SK-N-DZ (cell line): ENCODE measurements at regions not wholly inside any gene's neighbourhood (a gene's known extent, or its start where the extent isn't known, plus 50 kb on each side); places are given as distances from the start of the nearest gene placed in this dataset.

ENCODE experiments used
- DNase-seq: peaks from one replicate; pipeline ENCODE4 v3.0.0-alpha.2; 2015; ENCODE audit warnings: low spot score

GRCh38 chr21:26412885-26413284 is 160.2 kb downstream of the CYYR1 start:
- DNase-seq = no peak

DNA sequence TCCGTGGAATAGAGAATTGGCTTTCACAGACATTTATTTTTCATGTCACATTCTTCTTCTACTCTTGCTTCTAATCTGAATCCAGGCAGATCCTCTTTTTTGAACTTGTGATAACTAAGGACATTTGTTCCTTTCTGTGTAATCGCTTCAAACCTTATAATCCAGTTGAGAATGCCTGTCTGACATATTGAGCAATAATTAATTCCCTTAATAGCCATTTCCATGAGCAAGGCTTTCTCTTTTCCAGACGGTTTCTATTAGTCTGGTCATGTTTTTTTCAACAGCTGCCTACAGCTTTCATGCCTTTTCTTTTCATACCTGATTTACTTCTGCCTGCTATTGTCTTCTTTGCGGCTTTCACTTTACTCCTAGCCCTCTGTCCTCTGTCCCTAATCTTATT is 163.4 kb downstream of the CYYR1 start:
- DNase-seq = no peak

DNA sequence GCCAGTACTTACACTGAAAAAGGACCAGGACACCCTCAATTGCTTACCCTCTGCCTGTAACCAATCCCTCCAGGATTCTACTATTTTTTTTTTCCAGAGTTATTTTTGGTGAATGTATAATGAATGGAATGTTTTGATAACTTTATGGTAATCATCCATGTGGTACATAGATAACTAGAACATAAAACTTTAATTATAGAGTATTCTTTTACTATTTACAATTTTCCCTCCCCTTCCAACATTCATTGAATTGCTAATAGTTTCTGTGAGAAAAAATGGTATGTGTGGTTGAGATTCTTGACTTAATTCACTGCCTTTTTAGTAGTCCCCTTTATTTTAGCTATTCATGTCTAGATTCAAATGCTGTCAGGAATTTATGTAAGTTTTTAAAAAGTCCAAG is 164.6 kb downstream of the CYYR1 start:
- no peak for DNase-seq

- no peak for DNase-seq
These were observed 166.6 kb downstream of the CYYR1 start for GRCh38 chr21:26406526-26406925.

DNA sequence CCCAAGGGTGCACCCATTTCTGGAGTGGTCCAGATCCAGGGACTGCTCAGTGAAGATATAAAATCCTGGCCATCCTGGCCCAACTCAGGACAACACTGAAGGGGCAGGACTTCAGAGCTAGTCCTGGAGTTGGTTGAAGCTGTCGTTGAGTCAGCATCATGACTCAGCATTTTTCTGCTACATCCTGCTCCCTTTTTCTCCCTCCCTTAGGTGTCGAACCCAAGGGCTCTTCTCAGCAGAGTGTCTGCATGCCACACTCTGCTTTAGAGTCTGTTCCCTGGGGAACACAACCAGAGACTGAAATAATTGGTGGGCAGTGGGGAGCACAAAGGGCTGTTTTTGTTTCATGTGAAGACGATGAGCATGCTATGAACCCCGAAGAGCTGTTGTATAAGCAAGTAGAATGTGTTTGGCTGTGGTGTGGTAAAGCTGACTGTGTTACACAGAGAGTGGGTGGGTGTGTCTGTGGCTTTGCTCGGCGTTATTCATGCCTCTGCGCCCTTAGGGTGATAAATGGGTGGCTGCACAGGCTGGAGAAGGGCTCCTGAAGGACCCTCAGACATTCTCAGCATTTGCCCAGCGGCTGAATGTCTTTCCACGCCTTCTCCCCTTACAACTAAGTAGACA is 167.2 kb downstream of the CYYR1 start:
- DNase-seq = peak; percentile 54

- no peak for DNase-seq
These were observed 168.0 kb downstream of the CYYR1 start for GRCh38 chr21:26405071-26405470.

DNA sequence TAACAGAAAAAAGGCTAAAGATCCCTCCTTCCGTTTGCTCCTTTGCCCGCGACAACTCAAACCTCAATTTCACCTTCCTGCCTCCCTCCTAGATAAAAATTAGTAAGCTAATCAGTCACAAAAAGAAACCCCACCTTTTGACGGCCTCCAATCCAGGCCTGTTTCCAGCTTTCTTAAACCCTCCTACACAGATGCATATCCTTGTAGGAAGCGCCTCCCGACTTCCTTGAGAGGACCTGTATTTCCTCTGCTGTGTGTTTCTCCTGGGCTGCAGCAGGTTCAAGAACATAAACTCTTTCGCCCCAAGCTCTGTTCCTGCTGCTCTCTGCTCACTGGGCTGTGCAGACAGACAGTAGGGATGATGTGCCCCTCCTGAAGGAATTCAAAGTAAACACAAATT is 168.8 kb downstream of the CYYR1 start:
- DNase-seq = no peak

GRCh38 chr21:26403321-26403720 is 169.8 kb downstream of the CYYR1 start:
- no peak for DNase-seq

GRCh38 chr21:26397545-26397944 is 175.5 kb downstream of the CYYR1 start:
- DNase-seq = no peak

DNA sequence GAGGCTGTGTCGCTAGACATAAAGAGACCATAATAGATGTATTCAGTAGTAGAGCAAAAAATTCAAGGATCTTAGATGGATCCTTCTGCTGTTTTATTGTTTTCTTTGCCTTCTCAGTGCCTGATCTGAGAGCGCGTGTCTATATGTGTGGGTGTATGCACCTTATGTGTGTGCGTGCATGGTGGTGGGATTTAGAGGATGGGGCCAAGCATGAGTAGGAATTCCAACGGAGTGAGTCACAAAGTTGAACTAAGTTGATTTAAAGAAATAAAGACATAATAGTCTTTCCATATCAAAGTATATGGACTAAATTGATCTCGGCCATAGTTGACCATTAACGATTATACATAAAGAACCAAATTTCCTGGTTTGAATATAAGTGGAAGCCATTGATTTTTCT is 178.7 kb downstream of the CYYR1 start:
- DNase-seq = no peak

DNA sequence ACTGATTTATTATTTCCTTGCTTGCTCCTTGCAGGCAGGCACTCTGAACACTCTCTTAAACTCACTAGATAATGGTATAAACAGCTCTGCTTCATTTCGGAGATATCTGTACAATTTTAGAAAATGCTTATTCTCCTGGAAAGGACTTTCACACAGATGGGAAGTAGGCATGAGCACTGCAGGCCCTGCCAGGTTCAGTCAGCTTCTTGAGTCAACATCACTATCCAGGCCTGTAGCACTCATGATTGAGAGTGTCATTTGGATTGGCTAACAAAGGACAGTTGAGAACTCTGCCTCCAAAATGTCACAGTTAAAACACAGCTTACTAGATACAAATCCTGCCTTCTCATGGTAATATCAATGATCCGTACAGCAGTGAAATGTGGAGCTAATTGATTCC is 181.9 kb downstream of the CYYR1 start:
- no peak for DNase-seq

GRCh38 chr21:26389971-26390641 is 183.0 kb downstream of the CYYR1 start:
- no peak for DNase-seq

- no peak for DNase-seq
These were observed 184.3 kb downstream of the CYYR1 start for GRCh38 chr21:26388731-26389231.

- DNase-seq = no peak
These were observed 187.4 kb downstream of the CYYR1 start for GRCh38 chr21:26385721-26386120.

GRCh38 chr21:26379561-26379960 is 193.5 kb downstream of the CYYR1 start:
- DNase-seq = no peak

DNA sequence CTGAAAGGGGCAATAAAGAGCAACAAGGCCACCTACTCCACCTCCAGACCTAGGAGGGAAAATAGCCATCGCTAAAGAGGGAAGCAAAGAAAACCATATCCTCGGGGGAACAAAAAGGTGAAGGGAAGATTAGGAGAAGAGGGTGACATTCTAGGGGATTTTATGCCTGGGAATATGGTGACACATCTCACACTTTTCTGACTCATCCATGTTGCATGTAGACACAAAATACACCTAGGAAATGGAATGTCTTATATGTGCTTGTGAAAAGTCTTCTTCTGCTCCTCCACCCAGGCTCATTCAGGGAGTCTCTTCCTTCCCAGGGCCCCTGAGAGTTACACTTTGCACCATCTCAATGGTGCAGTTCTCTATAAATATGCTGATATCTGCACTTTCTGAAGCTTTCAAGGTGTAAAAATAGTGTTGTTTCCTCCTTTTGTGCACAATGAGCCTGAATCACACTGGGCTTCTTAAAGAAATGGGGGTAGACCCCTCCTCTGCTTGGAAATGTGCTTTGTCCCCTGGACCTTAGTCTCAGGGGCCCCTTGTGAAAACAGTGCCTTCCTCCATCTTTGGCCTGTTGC is 195.9 kb downstream of the CYYR1 start:
- DNase-seq = no peak

GRCh38 chr21:26374817-26375216 is 198.3 kb downstream of the CYYR1 start:
- DNase-seq = no peak

GRCh38 chr21:26368591-26369320 is 198.2 kb upstream of the APP start:
- DNase-seq = no peak

GRCh38 chr21:26366781-26367180 is 196.2 kb upstream of the APP start:
- DNase-seq = no peak

DNA sequence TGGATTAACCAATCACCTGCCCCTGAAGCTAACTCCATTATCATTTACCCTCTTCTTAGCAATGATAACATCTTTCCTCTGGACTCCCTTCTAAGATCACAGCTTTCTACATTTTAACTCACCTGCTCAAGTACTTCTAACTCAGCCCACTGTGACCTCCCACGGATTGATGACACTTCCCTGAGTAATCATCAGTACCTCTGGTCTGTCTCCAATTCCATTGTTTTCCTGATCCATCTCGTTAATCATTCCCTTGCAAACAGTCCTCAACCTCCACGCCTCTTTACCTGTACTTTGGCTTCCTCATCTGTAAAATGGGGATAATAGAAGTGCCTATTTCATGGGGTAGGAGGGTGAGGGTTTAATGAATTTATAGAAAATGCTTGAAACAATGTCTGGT is 195.3 kb upstream of the APP start:
- DNase-seq = no peak

- no peak for DNase-seq
These were observed 181.1 kb upstream of the APP start for GRCh38 chr21:26351661-26352060.

GRCh38 chr21:26332867-26333266 is 162.3 kb upstream of the APP start:
- DNase-seq = no peak
